ENCODE measurements at regions not wholly inside any gene's neighbourhood (a gene's known extent, or its start where the extent isn't known, plus 50 kb on each side); places are given as distances from the start of the nearest gene placed in this dataset.

GRCh38 chr2:239768907-239769553 is 256.1 kb downstream of the NDUFA10 start:
- H3K27me3 ChIP-seq (ENCODE audit: control insufficient read depth in 4 of 4, insufficient read depth in 4 of 4, low read length in 3 of 4): no peaks in the 10 kb centered on the region
- no peaks in the 10 kb centered on the region for H3K4me1 ChIP-seq (ENCODE audit: control insufficient read depth in 4 of 4, insufficient read depth in 4 of 4, low read length in 3 of 4)
- H3K27ac ChIP-seq (ENCODE audit: low read depth in 1 of 2, low read length in 2 of 2): no peak overlapping the region
- peaks cover 0 to 14% (median 6%) of the 10 kb centered on the region in 4 donors for H3K9me3 ChIP-seq (ENCODE audit: control insufficient read depth in 4 of 4, low read length in 3 of 4)
- TF ChIP-seq FOXA2 (IDR thresholded peaks at IDR 0.05): no peak
- no peak for TF ChIP-seq NR2F2 (IDR thresholded peaks at IDR 0.05)
- TF ChIP-seq HNF4A (conservative IDR thresholded peaks at IDR 0.05): no peak
- no peak for TF ChIP-seq RAD21 (IDR thresholded peaks at IDR 0.05)
- TF ChIP-seq SP1 (IDR thresholded peaks at IDR 0.05): no peak
- TF ChIP-seq ZBTB33 (IDR thresholded peaks at IDR 0.05): no peak
- no peak for TF ChIP-seq TAF1 (conservative IDR thresholded peaks at IDR 0.05)
- TF ChIP-seq YY1 (IDR thresholded peaks at IDR 0.05): no peak
- TF ChIP-seq EGR1 (IDR thresholded peaks at IDR 0.05; ENCODE audit: low read depth in 2 of 2): no peak
- TF ChIP-seq HNF4G (IDR thresholded peaks at IDR 0.05): no peak
- TF ChIP-seq CTCF (IDR thresholded peaks at IDR 0.05; ENCODE audit: low read depth, low read length, missing input control): no peak
- TF ChIP-seq, protein P1, sequence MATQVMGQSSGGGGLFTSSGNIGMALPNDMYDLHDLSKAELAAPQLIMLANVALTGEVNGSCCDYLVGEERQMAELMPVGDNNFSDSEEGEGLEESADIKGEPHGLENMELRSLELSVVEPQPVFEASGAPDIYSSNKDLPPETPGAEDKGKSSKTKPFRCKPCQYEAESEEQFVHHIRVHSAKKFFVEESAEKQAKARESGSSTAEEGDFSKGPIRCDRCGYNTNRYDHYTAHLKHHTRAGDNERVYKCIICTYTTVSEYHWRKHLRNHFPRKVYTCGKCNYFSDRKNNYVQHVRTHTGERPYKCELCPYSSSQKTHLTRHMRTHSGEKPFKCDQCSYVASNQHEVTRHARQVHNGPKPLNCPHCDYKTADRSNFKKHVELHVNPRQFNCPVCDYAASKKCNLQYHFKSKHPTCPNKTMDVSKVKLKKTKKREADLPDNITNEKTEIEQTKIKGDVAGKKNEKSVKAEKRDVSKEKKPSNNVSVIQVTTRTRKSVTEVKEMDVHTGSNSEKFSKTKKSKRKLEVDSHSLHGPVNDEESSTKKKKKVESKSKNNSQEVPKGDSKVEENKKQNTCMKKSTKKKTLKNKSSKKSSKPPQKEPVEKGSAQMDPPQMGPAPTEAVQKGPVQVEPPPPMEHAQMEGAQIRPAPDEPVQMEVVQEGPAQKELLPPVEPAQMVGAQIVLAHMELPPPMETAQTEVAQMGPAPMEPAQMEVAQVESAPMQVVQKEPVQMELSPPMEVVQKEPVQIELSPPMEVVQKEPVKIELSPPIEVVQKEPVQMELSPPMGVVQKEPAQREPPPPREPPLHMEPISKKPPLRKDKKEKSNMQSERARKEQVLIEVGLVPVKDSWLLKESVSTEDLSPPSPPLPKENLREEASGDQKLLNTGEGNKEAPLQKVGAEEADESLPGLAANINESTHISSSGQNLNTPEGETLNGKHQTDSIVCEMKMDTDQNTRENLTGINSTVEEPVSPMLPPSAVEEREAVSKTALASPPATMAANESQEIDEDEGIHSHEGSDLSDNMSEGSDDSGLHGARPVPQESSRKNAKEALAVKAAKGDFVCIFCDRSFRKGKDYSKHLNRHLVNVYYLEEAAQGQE (IDR thresholded peaks at IDR 0.05): no peak
- no peak for TF ChIP-seq RXRA (IDR thresholded peaks at IDR 0.05)
- 68% methylated on average over 10 of the region's 10 CpGs for WGBS
- DNase-seq (ENCODE audit: low spot score): no peak
- no peak overlapping the region for H3K4me3 ChIP-seq (ENCODE audit: low read depth in 1 of 3, low read length in 3 of 3)
- no peaks in the 10 kb centered on the region for H3K36me3 ChIP-seq (ENCODE audit: control insufficient read depth in 4 of 4, insufficient read depth in 3 of 4, low read depth in 1 of 4, low read length in 3 of 4)
- H3K9ac ChIP-seq (ENCODE audit: low read depth in 1 of 2, low read length in 2 of 2): no peak overlapping the region

- H3K4me3 ChIP-seq (ENCODE audit: low read depth in 1 of 3, low read length in 3 of 3): no peak overlapping the region
- no peak for DNase-seq (ENCODE audit: low spot score)
- TF ChIP-seq RAD21 (IDR thresholded peaks at IDR 0.05): no peak
- TF ChIP-seq, protein P1 (IDR thresholded peaks at IDR 0.05): no peak
- TF ChIP-seq NR2F2 (IDR thresholded peaks at IDR 0.05): no peak
- TF ChIP-seq HNF4G (IDR thresholded peaks at IDR 0.05): no peak
- TF ChIP-seq, protein P2, sequence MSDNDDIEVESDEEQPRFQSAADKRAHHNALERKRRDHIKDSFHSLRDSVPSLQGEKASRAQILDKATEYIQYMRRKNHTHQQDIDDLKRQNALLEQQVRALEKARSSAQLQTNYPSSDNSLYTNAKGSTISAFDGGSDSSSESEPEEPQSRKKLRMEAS (IDR thresholded peaks at IDR 0.05): no peak
- no peak for TF ChIP-seq TAF1 (conservative IDR thresholded peaks at IDR 0.05)
- no peak for TF ChIP-seq SP1 (IDR thresholded peaks at IDR 0.05)
- no peak for TF ChIP-seq CTCF (IDR thresholded peaks at IDR 0.05; ENCODE audit: low read depth, low read length, missing input control)
- no peak for TF ChIP-seq YY1 (IDR thresholded peaks at IDR 0.05)
- no peaks in the 10 kb centered on the region for H3K36me3 ChIP-seq (ENCODE audit: control insufficient read depth in 4 of 4, insufficient read depth in 3 of 4, low read depth in 1 of 4, low read length in 3 of 4)
- no peak overlapping the region for H3K27ac ChIP-seq (ENCODE audit: low read depth in 1 of 2, low read length in 2 of 2)
- peaks cover 0 to 14% (median 6%) of the 10 kb centered on the region in 4 donors for H3K9me3 ChIP-seq (ENCODE audit: control insufficient read depth in 4 of 4, low read length in 3 of 4)
- H3K27me3 ChIP-seq (ENCODE audit: control insufficient read depth in 4 of 4, insufficient read depth in 4 of 4, low read length in 3 of 4): no peaks in the 10 kb centered on the region
- 91% methylated on average over 23 of the region's 23 CpGs for WGBS
- no peak overlapping the region for H3K9ac ChIP-seq (ENCODE audit: low read depth in 1 of 2, low read length in 2 of 2)
- no peaks in the 10 kb centered on the region for H3K4me1 ChIP-seq (ENCODE audit: control insufficient read depth in 4 of 4, insufficient read depth in 4 of 4, low read length in 3 of 4)
These were observed 256.9 kb downstream of the NDUFA10 start for GRCh38 chr2:239768031-239768790.

Measured in liver (tissue), 8 donors.